Activated CD4-positive, alpha-beta T cell treated with anti-CD3 and anti-CD28 coated beads, Interleukin-2, amount 10 ng/mL, durations not matched to agents 24 days and 14 days (primary cell): ENCODE measurements at regions not wholly inside any gene's neighbourhood (a gene's known extent, or its start where the extent isn't known, plus 50 kb on each side); places are given as distances from the start of the nearest gene placed in this dataset.

Source experiments
- DNase-seq: peaks from one replicate; pipeline ENCODE4 v3.0.0; 2022
- H3K27ac Mint-ChIP-seq: one replicate; pipeline ENCODE4 v1.8.0; 2022; ENCODE audit warnings: mild to moderate bottlenecking, mixed read lengths
- H3K27me3 Mint-ChIP-seq: one replicate; pipeline ENCODE4 v1.8.0; 2022; ENCODE audit warnings: mixed read lengths
- H3K36me3 Mint-ChIP-seq: one replicate; pipeline ENCODE4 v1.8.0; 2022; ENCODE audit warnings: low read depth, mild to moderate bottlenecking, mixed read lengths
- H3K4me1 Mint-ChIP-seq: one replicate; pipeline ENCODE4 v1.8.0; 2021; ENCODE audit warnings: mixed read lengths
- H3K4me3 Mint-ChIP-seq: one replicate; pipeline ENCODE4 v1.8.0; 2022; ENCODE audit warnings: mild to moderate bottlenecking, moderate library complexity, mixed read lengths
- H3K9me3 Mint-ChIP-seq: one replicate; pipeline ENCODE4 v1.8.0; 2021; ENCODE audit warnings: mixed read lengths
- intact Hi-C: fragments of 100-400 bp; cut with micrococcal nuclease; formaldehyde crosslinking; loops from one replicate; pipeline ENCODE4 v1.15.1; 2023

DNA sequence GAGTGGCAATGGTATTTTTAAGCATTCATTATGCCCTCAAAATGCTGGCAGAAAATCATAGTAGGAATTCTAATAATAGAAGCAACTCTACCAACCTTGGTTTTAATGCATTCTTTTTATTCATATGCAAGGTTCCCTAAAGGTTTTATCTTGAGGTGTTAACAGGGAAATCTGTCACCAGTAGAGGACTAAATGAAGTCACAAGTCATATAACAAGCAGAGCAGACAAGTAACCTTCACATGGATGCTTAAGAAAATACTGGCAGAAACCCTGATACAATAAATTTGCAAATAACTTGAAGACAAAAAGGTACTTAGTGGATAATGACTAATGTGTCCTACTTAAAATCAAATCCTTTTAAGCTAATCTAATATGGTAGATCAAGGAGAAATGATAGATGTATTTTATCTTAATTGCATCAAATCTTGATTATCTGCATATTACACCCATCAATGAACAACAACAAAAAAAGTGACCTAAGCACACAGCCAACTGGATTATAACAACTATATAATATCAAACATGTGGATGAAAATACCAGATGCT lies 73.3 kb downstream of the RFC3 start:
- intact Hi-C loops: no loop called here
- no peaks in the 10 kb centered on the region for H3K27me3 Mint-ChIP-seq
- no peaks in the 10 kb centered on the region for H3K36me3 Mint-ChIP-seq
- no peaks in the 10 kb centered on the region for H3K4me1 Mint-ChIP-seq
- H3K9me3 Mint-ChIP-seq: peaks cover 24% of the 10 kb centered on the region
- H3K27ac Mint-ChIP-seq: no peak overlapping the region
- no peak overlapping the region for H3K4me3 Mint-ChIP-seq
- DNase-seq: no peak

GRCh38 chr13:33893559-33893958 lies 75.6 kb downstream of the RFC3 start:
- intact Hi-C loops: no loop called here
- Mint-ChIP-seq H3K9me3 (peaks cover 25% of the 10 kb centered on the region), H3K36me3 (no peaks in the 10 kb centered on the region), H3K4me1 (no peaks in the 10 kb centered on the region), H3K27ac (no peak overlapping the region), H3K27me3 (no peaks in the 10 kb centered on the region), H3K4me3 (no peak overlapping the region)
- DNase-seq: no peak

DNA sequence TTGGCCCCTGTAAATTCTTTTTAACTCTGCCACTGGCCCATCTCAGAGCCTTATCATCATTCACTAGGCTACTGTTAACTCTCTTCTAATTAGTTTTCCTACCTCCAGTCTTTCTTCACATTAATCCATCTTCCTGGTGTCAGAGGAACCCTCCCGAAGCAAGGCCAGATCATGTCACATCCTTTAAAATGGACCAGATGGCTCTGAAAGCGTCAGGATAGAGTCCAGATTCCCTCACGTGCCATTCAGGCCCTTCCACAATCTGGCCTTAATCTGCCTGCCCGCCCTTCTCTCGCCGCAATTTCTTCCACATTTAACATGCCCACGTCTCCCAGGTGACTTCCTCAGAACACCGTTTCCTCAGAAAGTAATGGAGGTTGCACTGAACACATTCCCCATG lies 86.5 kb downstream of the RFC3 start:
- intact Hi-C loops: no loop called here
- H3K36me3 Mint-ChIP-seq: no peaks in the 10 kb centered on the region

DNA sequence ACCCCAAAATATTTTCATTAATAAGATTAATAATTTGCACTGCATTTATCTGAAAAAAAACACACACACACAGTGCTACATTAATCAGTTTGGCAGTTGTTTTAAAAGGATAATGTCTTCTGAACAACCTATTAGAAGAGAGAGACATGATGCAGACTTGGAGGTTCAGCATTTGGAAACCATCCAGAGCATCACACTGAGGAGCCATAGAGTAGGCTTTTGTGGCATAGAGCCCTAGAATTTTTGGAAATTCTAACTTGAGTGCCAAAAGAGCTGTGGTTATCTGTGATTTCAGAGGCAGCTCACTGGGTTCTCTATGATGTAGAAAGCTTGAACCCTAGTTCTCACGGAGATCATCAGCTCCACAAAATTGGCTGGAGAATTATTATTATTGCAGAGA lies 90.2 kb downstream of the RFC3 start:
- no peak overlapping the region for H3K27ac Mint-ChIP-seq
- H3K9me3 Mint-ChIP-seq: no peaks in the 10 kb centered on the region
- H3K4me1 Mint-ChIP-seq: no peaks in the 10 kb centered on the region
- H3K27me3 Mint-ChIP-seq: no peaks in the 10 kb centered on the region
- no peak for DNase-seq
- intact Hi-C loops: no loop called here
- no peaks in the 10 kb centered on the region for H3K36me3 Mint-ChIP-seq
- H3K4me3 Mint-ChIP-seq: no peak overlapping the region

More for the DNA sequence above, 86.5 kb downstream of the RFC3 start:
- Mint-ChIP-seq H3K4me1 (no peaks in the 10 kb centered on the region), H3K4me3 (no peak overlapping the region), H3K9me3 (no peaks in the 10 kb centered on the region), H3K27me3 (no peaks in the 10 kb centered on the region), H3K27ac (no peak overlapping the region)
- DNase-seq: no peak

DNA sequence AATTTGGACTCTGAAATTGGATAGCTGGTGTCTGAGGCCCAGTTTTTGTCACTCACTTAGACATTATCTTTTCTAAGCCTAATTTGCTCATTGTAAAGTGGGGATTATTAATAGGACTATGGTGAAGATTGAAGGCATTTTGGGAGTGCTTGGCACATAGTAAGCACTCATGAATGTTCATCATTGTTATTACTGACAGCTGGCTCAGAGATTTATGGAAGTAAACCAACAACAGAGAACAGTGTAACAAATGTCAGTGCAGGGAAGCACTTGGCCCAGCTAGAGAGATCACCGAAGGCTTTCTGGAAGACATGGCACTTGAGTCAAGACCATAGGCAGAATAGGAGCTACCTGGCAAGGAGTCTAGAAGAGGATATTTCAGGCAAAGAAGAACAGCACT lies 92.3 kb downstream of the RFC3 start:
- H3K27ac Mint-ChIP-seq: no peak overlapping the region
- no peak overlapping the region for H3K4me3 Mint-ChIP-seq
- no peaks in the 10 kb centered on the region for H3K9me3 Mint-ChIP-seq
- intact Hi-C loops: no loop called here
- no peaks in the 10 kb centered on the region for H3K36me3 Mint-ChIP-seq
- no peaks in the 10 kb centered on the region for H3K27me3 Mint-ChIP-seq
- no peak for DNase-seq
- no peaks in the 10 kb centered on the region for H3K4me1 Mint-ChIP-seq

- no peak for DNase-seq
- Mint-ChIP-seq H3K9me3 (no peaks in the 10 kb centered on the region), H3K4me1 (no peaks in the 10 kb centered on the region), H3K4me3 (no peak overlapping the region), H3K27me3 (no peaks in the 10 kb centered on the region), H3K27ac (no peak overlapping the region), H3K36me3 (no peaks in the 10 kb centered on the region)
- intact Hi-C loops: no loop called here
Observed at GRCh38 chr13:33911521-33911920, 93.6 kb downstream of the RFC3 start.

DNA sequence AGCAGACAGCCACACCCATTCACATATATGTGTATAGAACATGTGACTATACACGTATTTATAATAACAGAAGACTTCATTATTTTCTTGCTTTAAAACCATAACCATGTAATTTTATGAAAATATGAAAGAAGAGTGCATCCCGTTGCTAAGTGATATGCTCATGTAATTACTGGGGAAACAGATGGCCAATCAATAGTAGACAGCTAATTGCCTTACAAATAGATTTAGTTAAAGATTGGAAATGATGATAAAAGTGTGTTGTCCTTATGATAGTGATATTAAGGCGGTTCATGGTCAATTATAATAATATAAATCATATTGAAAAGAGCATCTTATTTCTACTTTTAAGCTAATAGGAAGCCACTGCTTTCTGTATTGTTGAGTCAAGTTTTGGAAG lies 95.9 kb downstream of the RFC3 start:
- Mint-ChIP-seq H3K9me3 (no peaks in the 10 kb centered on the region), H3K27ac (no peak overlapping the region), H3K4me3 (no peak overlapping the region), H3K4me1 (no peaks in the 10 kb centered on the region), H3K27me3 (no peaks in the 10 kb centered on the region), H3K36me3 (no peaks in the 10 kb centered on the region)
- no peak for DNase-seq
- intact Hi-C loops: no loop called here

DNA sequence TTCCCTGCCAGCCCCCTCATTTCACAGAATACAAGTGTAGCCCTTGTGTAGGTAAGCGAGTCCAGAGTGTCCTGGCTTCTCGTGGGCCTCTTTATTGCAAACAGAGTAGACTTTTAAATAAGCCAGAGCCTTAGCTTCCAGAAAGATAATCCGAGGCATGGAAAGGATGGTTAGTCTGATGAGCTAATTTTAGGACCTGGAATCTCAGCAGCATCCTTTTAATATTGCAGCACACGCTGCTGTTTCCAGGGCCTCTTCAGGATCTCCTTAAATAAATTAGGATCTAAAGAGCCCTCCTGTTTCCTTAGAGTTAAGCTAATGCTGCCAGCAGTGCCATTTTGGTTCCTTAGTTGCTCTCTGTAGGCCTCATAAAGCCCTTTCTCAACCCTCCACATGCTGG lies 99.2 kb downstream of the RFC3 start:
- H3K36me3 Mint-ChIP-seq: no peaks in the 10 kb centered on the region
- no peaks in the 10 kb centered on the region for H3K27me3 Mint-ChIP-seq
- no peak overlapping the region for H3K27ac Mint-ChIP-seq
- DNase-seq: no peak
- H3K9me3 Mint-ChIP-seq: no peaks in the 10 kb centered on the region
- intact Hi-C loops: no loop called here
- no peak overlapping the region for H3K4me3 Mint-ChIP-seq
- H3K4me1 Mint-ChIP-seq: no peaks in the 10 kb centered on the region

GRCh38 chr13:33918199-33918932 lies 100.4 kb downstream of the RFC3 start:
- Mint-ChIP-seq H3K9me3 (no peaks in the 10 kb centered on the region), H3K36me3 (no peaks in the 10 kb centered on the region), H3K4me1 (no peaks in the 10 kb centered on the region), H3K27me3 (no peaks in the 10 kb centered on the region), H3K4me3 (no peak overlapping the region), H3K27ac (no peak overlapping the region)
- intact Hi-C loops: no loop called here
- DNase-seq: no peak

GRCh38 chr13:33919120-33919519 lies 101.2 kb downstream of the RFC3 start:
- Mint-ChIP-seq H3K27me3 (no peaks in the 10 kb centered on the region), H3K9me3 (no peaks in the 10 kb centered on the region), H3K36me3 (no peaks in the 10 kb centered on the region), H3K27ac (no peak overlapping the region), H3K4me3 (no peak overlapping the region), H3K4me1 (no peaks in the 10 kb centered on the region)
- DNase-seq: no peak
- intact Hi-C loops: no loop called here

- intact Hi-C loops: no loop called here
- no peaks in the 10 kb centered on the region for H3K4me1 Mint-ChIP-seq
- H3K27me3 Mint-ChIP-seq: no peaks in the 10 kb centered on the region
- DNase-seq: no peak
- H3K4me3 Mint-ChIP-seq: no peak overlapping the region
- no peaks in the 10 kb centered on the region for H3K9me3 Mint-ChIP-seq
- no peak overlapping the region for H3K27ac Mint-ChIP-seq
- no peaks in the 10 kb centered on the region for H3K36me3 Mint-ChIP-seq
Observed at GRCh38 chr13:33925563-33925962, 107.6 kb downstream of the RFC3 start.

DNA sequence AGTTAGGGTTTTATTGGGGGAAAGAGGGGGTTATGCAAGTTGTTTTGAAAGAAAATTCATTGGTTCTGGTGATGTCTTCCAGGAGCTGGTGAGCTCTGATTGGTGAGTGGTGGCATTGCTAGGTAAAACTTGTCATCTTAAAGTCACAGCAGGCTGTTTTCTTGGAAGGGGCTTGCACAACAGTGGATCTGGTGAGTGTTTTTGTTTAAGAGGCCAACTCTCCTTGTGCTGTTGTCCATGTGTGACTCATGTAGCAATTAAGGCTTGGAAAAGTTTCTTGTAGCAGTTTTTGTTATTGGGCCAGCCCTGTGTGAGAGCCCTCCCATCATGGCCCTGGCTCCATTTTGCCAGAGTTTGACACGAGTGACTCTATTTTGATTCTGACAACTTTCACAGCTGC lies 109.4 kb downstream of the RFC3 start:
- H3K27me3 Mint-ChIP-seq: no peaks in the 10 kb centered on the region
- intact Hi-C loops: no loop called here

DNA sequence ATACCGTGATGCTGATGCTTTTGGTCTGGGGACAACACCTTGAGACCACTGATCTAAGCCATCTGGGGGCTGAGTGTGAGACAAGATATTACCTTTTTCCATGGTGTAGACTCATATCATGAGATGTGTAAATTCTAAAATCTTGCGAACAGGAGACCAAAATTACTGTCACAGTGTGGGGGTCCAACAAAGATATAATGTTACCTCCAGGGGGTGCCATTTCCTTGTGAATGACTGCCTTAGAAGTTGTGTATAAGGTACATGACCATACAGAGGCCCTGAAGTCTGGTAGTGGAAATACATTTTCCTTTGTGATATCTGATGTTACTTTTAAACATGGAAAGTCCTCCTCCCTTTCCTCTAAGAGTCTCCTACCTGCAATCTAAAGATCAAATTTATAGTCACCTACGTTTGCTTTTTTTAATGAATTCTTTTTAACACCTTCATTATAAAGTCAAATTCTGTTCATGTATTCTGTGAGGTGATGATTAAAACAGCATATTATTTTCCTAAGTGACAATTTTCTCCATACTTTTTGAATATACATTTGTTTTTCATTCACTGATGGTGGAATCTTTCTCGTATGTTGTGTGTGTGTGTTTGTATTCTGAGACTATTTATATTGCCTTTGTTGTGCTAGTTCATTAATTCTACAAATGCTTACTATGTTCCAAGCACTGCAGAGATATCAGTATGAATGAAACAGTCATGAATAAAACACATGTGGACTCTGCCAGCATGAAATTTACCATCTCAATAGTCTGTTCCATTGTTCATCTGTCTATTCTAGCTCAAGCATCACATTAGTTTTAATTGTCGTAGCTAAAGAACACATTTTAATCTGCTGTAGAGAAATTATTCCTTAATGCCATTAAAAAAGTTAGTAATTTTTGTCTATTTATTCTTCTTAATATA lies 113.7 kb downstream of the RFC3 start:
- Mint-ChIP-seq H3K27me3 (no peaks in the 10 kb centered on the region), H3K36me3 (no peaks in the 10 kb centered on the region), H3K9me3 (no peaks in the 10 kb centered on the region), H3K4me3 (no peak overlapping the region), H3K4me1 (no peaks in the 10 kb centered on the region), H3K27ac (no peak overlapping the region)
- DNase-seq: no peak
- intact Hi-C loops: loop anchor here (5.0 kb wide), 1 partner anchor 1231 kb away; no protein-coding TSS in a partner anchor

More for the DNA sequence above, 109.4 kb downstream of the RFC3 start:
- Mint-ChIP-seq H3K27ac (no peak overlapping the region), H3K4me3 (no peak overlapping the region), H3K36me3 (no peaks in the 10 kb centered on the region), H3K9me3 (no peaks in the 10 kb centered on the region), H3K4me1 (no peaks in the 10 kb centered on the region)
- DNase-seq: no peak

DNA sequence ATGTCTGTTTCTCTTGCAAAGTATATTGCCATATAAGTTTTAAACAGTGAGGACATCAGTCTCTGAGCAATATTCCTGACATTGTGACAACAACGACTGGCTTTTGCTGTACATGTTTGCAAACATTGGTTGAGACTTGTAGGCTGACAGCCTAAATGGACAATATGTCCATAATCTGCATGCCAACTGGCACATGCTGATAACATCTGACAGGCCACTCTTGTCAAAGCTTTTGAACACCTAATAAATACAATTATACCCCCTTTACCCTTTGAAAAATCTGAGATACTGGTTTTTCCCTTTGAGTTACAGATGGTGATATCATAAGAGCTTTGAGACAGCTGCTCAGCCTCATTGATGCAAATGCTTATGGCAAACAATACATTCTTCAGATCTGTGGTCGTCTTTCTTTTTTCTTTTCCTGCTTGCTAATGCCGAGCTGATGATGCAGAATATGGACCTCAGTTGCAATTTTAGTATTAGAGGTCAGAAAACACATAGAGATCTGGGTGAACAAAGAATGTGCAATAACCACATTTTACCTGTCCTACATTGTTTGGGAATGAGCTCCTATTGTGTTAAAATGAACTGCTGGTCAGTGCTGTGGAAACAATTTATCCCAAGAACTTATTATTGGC lies 114.9 kb downstream of the RFC3 start:
- no peaks in the 10 kb centered on the region for H3K36me3 Mint-ChIP-seq
- H3K4me3 Mint-ChIP-seq: no peak overlapping the region
- no peaks in the 10 kb centered on the region for H3K9me3 Mint-ChIP-seq
- H3K27me3 Mint-ChIP-seq: no peaks in the 10 kb centered on the region
- no peak overlapping the region for H3K27ac Mint-ChIP-seq
- DNase-seq: no peak
- no peaks in the 10 kb centered on the region for H3K4me1 Mint-ChIP-seq
- intact Hi-C loops: loop anchor here (5.0 kb wide), 1 partner anchor 1229 kb away; no protein-coding TSS in a partner anchor
